CD4-positive, alpha-beta T cell treated with Interleukin-1 beta for 1 hour (primary cell): ENCODE measurements at regions not wholly inside any gene's neighbourhood (a gene's known extent, or its start where the extent isn't known, plus 50 kb on each side); places are given as distances from the start of the nearest gene placed in this dataset.
"Not testable (repeated sequence)": the region's sequence is repeated elsewhere in the genome, so short reads cannot be mapped to it uniquely, and the experiment has no call there.

Experiments used
- DNase-seq, 2 donors: peaks; one replicate each; pipeline ENCODE4 v3.0.0-alpha.2; 2020 to 2022

DNA sequence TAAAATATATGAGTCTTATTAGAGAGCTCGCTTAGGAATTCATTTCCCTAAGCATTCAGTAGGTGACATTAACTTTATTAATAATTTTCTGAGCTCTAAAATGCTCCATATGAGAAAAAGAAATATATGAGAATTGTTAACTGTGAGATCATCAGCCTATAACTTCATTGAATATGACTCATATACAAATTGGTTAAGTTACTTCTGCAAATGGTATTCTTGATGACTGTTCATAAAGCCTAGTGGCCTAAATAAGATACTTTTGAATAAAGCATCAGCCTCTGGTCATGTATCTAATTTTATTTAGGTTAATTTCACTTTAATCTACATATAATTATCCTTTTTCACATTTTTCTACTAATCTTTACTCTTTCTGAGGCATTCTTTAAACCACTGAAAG lies 710.2 kb upstream of the ACO1 start:
- no peak for DNase-seq

DNA sequence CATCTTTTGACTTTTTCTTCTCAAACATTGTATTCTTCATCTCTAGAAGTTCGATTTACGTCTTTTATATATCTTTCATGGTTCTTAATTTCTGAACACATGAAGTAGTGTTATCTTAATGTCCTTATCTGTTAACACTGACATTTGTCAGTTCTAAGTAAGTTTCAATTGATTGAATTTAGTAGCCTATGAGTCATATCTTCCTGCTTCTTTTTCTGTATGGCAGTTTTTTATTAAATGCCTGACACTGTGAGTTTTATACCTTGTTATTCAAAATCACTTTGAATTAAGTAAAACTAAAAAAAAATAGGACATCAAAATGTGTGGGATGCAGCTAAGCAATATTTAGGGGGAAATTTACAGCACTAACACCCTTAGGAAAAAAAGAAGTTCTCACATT lies 707.0 kb upstream of the ACO1 start:
- no peak for DNase-seq

GRCh38 chr9:31677877-31678276 lies 706.6 kb upstream of the ACO1 start:
- no peak for DNase-seq

DNA sequence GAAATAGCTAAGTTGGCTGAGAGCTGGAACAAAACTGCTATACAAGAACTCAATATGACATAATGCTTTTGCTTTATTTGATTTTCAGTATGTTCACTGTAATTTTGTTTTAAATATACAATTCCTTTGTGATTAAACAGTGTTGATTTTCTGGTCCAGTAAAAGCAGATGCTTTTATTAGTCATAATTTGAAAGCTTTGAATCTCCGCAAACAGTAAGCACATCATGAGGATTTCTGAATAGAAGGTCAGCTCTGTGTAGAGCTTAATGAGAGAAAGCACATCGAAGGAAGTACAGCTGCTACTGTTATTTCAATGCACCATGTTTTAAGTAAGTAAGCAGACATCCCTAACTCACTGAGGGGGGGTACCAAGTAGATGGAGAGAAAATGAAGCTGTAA lies 701.3 kb upstream of the ACO1 start:
- DNase-seq, result no peak

DNA sequence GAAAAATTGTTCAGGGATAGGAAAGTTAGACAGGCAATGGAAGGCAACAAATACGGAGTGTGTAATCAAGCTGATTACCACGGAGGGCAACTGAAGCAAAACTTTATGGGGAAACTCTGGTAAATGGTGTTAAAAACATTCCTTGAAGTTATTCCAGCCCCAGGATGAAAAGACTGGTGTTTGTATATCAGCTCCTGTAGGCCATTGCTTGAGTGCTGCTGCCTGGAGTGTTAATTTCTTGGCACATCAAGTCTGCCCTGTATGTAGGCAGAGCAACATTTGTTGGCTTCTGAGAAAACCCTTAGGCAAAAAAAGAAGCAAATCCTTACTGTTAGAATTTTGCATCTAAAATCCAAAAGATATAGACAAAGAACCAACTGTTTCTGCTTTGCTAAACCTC lies 686.5 kb upstream of the ACO1 start:
- no peak for DNase-seq

- DNase-seq, result no peak
These were observed 684.6 kb upstream of the ACO1 start for GRCh38 chr9:31699836-31700235.

GRCh38 chr9:31700252-31701045 lies 684.0 kb upstream of the ACO1 start:
- DNase-seq, result no peak

GRCh38 chr9:31702957-31703356 lies 681.5 kb upstream of the ACO1 start:
- no peak for DNase-seq

DNA sequence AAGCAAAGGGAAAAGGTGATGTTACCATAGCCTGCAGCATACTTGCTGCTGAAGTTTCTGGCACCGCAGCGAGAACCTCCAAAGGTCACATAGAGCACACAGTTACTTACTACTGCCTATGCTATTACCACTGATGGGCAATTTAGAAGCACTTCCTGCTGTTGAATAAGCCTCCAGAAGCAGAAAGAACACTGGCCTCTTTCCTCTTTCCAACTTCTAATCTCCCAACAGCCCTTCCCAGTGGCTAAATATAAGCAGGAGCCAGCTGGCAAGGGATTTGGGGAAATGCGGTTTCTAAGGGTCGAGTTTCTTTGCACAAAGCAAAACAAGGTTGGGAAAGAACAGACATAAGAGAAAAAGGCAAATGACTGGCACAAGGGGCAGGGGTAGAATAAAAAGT lies 669.2 kb upstream of the ACO1 start:
- no peak for DNase-seq

DNA sequence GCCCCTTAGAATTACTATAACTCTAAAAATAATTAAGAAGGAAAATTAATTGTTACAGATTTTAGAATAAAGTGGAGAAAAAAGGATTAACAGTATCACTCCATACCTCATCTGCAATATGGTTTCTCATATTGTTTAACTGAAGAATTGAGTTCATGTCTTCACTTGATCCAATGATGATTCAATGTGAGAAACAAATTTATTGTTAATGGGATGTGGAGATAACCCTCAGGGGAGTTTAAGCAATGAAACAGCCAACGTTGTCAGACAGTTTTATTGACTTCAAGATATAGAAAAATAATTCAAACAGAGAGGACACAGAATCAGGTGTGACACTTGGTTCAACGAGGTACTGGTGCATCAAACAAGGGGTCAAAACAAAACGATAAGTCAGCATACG lies 665.2 kb upstream of the ACO1 start:
- no peak for DNase-seq

- DNase-seq, result no peak
These were observed 654.0 kb upstream of the ACO1 start for GRCh38 chr9:31730398-31730797.

GRCh38 chr9:31733166-31733565 lies 651.3 kb upstream of the ACO1 start:
- no peak for DNase-seq

DNA sequence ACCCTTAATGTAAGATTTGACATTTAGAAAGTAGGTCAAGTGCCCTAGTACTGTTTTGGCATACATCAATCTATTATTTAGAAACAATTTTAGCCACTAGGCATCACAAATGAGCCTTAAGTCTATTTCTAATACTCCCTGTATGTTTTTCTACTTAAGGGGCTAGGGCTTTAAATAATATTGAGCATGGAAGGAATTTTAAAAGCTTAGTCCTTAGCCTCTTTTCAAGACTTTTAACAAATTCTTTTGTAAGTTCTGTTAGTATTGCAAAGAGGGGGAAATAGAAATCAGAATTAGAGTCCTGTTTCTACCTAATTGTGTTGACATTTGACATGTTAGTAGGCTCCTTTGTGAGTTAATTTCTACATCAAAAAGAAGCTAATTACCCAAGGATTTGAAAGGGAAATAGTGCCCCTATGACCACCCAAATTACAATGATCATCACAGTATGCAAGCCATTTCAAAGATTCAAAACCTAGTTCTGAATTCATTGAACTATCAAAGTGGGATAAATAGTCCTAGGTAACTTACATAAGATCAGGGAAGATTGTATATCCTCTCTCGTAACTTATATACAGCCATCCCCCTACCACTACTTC lies 647.8 kb upstream of the ACO1 start:
- no peak for DNase-seq

DNA sequence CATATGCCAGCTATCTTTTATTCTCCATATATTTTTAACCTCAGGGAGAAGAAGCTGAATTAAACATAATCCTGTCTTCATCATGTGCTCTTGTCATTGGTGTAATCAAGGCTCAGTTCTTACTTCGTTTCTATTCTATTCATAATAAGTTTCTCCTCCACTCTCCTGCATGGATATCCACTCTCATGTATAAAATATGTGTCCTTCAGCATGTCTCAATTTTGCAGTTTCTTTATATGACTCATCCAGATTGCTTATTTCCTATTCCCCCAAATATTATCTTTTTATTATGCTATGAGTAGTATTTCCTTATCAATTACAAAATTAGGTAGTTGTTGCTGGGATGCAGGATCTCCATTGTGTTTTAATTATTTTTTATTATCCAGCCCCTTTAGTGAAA lies 643.7 kb upstream of the ACO1 start:
- no peak for DNase-seq

- no peak for DNase-seq
These were observed 639.9 kb upstream of the ACO1 start for GRCh38 chr9:31744589-31744988.

DNA sequence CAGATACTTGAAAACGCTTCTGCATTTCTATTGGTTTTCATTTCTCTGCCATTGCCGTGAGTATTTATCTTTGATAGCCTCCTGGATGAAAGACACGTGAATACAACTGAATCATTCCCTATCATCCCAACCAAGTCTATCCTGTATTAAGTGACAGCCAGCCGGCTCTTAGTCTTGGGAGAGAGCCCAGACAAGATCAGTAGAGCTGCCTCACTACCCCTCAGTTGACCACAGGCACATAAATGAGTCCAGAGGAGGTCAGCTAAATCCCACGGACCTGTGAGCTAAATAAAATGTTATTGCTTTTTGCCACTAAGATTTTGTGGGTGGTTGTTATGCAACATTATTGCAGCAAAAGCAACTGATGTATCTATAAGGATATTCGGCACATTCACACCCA lies 639.0 kb upstream of the ACO1 start:
- DNase-seq, result no peak

DNA sequence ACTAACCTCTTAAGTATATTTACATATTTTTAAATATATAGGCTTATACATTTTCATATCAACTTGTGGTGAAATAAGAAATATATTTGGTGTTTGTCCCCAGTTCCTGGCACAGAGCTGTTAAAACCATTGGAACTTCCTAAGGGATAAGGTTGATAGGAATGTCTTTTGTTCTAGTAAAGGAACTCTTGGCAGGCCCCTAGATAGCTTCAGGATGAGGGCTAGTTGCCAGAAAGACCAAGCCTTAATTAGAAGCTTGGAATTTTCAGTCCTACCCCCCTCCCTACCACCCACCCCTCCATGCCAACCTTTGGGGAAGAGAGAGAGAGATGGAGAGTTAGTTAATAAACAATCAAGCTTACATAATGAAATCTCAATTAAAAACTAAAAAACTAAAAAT lies 638.6 kb upstream of the ACO1 start:
- DNase-seq, result no peak

DNA sequence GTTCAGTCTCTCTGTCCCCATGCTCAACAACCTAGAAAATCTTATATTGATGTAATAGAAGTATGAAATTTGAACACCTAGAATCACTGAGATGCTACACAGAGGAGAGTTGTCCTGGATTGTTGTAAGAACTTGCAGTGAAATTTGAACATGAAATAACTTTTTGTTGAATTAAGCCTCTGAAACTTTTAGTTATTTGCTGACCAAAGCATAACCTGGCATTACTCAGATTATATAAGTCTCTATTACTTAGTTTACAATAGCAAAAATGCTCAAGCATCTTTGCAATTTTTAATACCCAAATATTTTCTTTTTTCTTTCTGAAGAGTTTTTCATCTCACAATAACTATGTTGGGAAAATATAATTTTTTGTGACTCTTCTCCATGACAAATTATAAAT lies 630.7 kb upstream of the ACO1 start:
- no peak for DNase-seq

GRCh38 chr9:31759703-31760102 lies 624.7 kb upstream of the ACO1 start:
- no peak for DNase-seq

- DNase-seq, result not testable (repeated sequence)
These were observed 610.4 kb upstream of the ACO1 start for GRCh38 chr9:31774021-31774420.

DNA sequence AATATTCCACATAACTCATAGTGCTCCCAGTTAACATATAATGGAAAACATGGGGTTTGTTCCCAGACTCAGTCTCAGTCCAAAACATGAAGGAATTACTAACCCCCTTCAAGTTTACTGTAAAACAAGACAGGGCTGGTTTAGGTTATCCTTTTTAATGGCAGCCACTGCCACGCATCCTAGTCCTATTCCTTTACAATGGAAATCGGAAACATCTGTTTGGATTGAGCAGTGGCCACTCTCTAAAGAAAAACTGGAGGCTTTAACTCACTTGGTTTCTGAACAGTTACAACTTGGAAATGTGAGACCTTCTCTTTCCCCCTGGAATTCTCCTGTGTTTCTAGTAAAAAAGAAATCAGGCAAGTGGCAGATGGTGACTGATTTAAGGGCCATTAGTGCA lies 609.9 kb upstream of the ACO1 start:
- DNase-seq, result no peak

- DNase-seq, result no peak
These were observed 608.0 kb upstream of the ACO1 start for GRCh38 chr9:31776471-31776870.

GRCh38 chr9:31783491-31783890 lies 601.0 kb upstream of the ACO1 start:
- DNase-seq, result no peak

DNA sequence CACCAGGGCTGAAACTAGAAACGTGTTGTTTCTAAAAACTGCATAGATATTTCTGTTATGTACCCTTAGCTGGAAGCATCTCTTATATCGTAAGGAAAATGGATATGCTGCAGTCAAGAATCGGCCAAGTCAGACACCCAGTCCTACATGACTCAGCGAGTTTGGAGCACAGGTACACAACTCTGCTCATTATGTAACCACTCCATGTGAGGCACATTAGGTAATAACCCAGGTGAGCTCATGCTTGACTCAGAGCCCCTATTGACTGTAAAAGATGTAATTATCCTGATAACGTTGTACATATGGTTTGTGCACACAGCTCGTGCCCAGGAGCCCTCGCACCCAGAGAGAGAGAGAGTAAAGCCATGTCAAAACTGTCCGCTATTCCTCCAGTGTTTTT lies 593.7 kb upstream of the ACO1 start:
- no peak for DNase-seq
